SK-N-DZ (cell line): ENCODE measurements at regions not wholly inside any gene's neighbourhood (a gene's known extent, or its start where the extent isn't known, plus 50 kb on each side); places are given as distances from the start of the nearest gene placed in this dataset.
A peak's percentile ranks its signal among the peaks of the same experiment; 100 is the strongest.
"Not testable (repeated sequence)": the region's sequence is repeated elsewhere in the genome, so short reads cannot be mapped to it uniquely, and the experiment has no call there.

Experiments used
- DNase-seq: peaks from one replicate; pipeline ENCODE4 v3.0.0-alpha.2; 2015; ENCODE audit warnings: low spot score

DNA sequence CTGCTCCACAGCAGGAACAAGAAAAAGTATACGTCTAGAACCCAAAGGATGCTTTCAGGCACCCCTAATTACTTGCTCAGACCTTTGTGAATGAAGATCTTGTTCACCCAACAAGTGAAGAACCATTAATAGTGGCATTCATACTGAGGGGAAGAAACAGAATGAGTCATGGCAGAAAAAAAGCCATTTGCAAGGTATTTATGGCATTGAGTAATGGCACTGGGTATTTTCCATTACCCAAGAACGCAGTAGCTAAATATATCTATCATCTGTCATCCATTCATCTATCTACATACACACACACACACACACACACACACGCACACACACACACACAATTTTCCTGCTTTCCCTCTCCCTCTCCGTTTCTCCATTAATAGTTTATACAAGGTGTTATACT is 56.4 kb upstream of the XIRP2 start:
- DNase-seq = no peak

DNA sequence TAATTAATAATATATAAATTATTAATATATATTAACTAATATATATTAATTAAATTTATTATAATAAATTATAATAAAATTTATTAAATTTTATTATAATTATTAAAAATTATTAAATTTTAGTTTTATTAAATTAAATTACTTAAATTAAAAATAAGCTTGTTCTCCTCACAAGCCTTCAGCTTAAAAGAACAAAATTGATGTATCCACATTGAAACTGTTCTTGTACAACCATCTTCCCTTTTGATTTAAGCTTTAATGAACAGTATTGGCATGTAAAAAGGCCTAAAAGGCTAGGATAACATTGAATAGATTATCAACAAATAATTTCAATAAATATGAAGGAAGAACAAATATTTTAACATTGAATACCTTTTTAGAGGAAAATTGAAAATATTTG is 62.4 kb upstream of the XIRP2 start:
- no peak for DNase-seq

DNA sequence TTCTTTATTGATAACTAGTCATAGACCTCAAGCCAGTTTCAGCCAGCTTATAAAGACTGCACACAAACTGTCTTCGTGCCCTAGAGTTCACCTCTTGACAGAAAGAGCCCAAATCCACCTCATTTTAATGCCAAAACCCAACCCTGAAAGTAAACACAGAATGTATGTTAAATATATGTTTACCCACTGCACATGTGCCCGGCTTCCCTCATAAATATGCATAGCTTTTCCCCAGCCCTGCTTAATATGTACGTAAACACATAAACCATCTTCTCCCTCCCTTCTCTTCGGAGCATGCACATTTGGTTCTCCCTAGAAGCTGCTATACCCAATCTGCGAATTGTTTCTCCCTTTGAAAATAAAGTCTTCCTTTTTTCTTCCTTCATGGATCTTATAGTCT is 73.9 kb upstream of the XIRP2 start:
- no peak for DNase-seq

DNA sequence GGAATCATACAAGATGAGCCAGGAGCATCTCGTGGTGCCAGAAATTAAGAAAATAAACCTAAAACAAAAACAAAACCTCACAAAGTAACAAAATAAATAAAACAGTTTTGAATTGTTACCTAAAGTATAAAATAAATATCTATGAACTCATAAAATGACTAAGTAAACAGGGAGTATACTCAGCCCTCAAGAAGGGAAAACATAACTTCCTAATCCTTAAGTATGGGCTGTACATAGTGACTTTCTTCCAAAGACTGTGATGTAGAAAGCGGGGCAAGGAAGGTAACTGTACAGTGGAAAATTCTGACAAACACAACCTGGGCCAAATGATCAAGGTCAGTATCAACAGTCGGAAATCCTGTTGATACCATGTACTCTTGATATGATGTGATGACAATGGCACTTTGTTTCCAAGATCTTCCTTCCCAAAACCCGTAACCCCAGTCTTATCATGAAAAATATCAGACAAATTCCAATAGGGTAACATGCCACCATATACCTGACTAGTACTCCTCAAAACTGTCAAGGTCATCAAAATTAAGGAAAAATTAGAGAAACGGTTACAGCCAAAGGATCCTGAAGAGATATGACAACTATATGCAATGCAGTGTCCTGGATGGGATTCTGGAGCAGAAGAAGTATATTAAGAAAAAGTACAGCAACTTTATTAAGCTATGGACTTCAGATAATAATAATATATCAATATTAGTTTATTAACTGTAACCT is 76.0 kb upstream of the XIRP2 start:
- DNase-seq = no peak

DNA sequence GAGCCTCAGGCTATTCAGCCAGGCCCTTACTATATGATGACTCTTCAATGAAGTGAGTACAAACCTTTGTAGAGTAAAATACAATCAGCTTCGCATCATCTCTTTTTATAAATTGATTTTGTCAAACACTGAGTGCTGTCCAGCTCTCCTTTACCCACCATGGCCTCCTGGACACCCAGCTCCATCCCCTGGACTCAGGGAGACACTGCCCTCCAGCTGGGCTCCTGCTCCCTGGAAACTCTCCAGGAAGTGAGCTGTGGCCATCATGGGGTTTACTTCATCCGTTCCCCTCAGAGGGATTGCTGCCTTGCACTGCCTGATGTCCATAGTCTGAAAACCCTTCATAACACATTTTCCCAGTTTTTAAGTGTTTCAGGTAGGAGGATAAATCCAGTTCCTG is 82.5 kb upstream of the XIRP2 start:
- DNase-seq = no peak

DNA sequence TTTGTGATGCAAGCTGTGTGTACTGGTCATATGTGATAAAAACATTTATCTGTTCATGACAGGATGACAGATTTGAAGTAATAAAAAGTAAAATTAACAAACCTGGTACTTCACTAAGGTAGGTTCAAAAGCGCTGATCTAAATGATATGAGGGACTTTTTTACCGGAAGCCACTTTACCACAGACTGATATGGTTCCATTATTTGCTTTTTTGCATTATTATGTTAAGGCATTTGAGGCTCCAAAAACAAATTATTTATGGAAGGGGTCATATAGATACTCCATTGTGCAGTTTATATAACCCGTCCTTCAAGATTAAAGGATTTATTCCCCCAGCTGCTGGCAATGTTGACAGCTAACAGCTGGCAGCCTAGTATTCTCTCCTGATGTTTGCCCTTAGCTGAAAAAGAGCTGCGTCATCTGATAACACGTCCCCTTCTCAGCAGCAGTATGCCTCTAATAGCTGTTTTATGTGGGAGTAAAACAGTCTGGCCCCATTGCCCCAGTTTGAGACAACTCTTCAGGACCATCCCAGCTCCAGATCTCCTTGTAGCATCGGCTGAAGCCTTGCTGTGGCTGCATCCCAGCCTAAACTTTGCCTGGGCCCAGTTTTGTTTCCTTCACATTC is 84.8 kb upstream of the XIRP2 start:
- DNase-seq = no peak

DNA sequence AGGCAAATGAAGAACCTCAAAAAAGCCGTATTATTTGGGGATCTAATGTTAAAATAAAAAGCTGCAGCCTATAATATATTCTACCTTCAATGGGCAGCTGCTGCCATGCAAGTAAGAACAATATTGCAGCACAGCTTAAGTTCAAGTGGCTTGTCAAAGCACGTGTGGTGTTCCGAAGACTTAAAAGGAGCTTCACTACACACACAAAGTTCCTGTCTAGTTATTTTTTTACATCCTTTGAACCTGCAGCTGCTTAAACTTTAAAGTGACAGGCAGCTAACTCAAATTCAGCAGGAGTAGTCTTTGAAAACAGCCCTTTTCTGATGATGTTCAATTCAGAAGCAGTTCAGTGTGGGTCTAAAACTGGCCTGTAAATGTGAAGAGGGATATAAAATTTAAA is 85.8 kb upstream of the XIRP2 start:
- DNase-seq = no peak

DNA sequence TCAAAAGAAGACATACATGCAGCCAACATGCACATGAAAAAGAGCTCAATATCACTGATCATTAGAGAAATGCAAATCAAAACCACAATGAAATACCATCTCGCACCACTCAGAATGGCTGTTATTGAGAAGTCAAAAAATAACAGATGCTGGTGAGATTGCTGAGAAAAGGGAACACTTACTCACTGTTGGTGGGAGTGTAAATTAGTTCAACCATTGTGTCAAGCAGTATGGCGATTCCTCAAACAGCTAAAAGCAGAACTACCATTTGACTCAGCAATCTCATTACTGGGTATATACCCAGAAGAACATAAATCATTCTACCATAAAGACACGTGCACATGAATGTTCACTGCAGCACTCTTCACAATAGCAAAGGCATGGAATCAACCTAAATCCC is 95.5 kb upstream of the XIRP2 start:
- no peak for DNase-seq

DNA sequence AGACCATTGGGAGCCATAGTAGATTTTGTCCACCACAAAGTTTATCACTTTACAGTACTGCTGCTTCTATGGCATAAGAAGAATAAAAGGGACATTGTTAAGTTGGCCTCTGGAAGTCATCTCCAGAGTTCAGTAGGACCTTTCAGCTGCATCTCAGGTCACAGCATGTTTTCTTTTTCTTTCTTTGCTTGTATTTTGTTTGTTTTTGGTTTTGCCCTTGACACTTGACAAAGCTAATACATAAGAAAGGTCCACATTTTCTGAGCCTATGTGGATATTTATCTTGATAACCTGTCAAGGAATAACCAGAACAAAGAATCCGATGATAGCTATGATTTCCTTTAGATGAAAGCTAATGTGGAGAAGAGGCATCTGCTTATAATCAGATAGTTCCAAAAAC is 101.6 kb upstream of the XIRP2 start:
- DNase-seq = no peak

DNA sequence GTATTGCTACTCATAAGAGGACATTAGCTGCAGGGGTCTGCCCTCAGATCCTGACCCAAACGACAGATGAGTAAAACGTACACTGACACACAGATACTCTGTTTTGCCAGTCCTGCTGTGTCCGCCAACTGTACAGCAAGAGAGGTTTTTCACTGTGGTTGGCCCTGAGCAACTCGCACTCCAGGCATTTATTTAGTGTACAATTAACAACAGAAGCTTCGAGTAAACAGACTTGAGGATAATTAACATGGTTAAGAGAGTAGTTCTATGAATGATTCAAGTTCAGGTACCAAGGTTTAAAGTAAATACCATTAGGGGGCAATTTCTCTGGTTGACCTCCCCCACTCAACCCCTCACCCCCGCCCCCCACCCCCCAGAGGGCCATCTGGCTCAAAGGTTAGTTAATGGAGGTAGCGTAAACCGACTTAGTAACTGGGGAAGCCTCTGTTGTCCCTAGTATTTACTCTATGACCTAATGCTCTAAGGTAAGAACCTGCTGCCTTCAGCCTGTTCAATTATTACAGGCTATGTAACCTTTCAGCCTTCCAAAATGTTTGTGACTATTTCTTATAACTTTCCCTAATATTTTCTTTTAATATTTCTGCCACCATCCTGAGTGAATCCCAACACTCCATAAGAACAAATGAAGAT is 103.9 kb upstream of the XIRP2 start:
- DNase-seq = no peak

DNA sequence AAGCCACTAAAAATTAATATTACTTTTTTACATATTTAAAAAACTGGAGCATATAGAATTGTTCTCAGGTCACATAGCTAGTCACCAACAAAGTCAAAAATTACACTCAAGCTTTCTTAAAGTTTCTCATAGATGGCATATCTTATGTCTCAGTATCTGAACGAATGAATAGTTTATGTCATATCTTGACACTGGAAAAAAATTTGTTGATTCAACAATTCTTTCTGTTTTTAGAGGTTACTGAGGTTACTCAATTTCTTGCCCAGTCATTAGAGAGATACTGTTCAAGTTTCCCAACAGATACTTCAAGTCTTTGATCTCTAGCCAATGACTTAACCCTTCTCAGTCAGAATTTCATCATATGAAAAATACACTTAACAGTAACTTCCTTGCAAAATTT is 113.1 kb upstream of the XIRP2 start:
- no peak for DNase-seq

DNA sequence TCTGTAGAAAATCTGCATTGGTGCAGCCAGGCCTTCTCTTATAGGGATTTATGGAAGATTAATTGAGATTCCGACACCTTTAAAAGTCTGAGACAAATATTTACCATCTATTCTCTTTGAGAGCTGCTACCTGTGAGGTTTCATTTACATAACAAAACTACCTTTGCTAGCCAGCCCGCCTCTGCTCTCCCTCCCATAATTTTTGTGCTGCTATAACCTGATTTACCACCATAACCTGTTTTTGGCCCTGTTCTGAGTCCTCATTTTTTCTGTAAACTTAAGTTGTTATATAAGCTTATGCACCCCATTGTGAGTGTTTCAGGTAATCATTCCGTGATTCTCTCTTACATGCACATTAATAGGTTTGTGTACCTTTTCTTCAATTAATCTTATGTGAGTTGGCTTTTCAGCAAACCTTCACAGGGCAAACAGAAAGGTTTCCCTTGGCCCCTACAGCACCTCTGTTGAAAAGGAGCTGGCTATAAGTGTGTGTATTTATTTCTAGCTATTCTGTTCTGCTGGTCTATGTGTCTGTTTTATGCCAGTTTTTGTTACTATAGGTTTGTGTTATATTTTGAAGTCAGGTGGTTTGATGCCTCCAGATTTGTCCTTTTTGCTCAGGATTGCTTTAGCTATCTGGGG is 114.9 kb upstream of the XIRP2 start:
- no peak for DNase-seq

DNA sequence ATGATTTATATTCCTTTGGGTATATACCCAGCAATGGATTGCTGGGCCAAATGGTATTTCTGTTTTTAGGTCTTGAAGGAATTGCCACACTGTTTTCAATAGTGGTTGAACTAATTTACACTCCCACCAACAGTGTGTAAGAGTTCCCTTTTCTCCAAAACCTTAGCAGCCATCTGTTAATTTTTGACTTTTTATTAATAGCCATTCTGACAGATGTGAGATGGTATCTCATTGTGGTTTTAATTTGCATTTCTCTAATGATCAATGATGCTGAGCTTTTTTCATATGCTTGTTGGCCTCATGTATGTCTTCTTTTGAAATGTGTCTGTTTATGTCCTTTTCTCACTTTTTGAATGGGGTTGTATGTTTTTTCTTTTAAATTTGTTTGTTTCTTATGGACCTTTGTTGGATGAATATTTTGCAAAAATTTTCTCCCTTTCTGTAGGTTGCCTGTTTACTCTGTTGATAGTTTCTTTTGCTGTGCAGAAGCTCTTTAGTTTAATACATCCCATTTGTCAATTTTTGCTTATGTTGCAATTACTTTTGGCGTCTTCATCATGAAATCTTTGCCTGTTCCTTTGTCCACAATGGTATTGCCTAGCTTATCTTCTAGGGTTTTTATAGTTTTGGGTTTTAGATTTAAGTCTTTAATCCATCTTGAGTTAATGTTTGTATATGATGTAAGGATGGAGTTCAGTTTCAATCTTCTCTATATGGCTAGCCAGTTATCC is 119.7 kb upstream of the XIRP2 start:
- DNase-seq = no peak

DNA sequence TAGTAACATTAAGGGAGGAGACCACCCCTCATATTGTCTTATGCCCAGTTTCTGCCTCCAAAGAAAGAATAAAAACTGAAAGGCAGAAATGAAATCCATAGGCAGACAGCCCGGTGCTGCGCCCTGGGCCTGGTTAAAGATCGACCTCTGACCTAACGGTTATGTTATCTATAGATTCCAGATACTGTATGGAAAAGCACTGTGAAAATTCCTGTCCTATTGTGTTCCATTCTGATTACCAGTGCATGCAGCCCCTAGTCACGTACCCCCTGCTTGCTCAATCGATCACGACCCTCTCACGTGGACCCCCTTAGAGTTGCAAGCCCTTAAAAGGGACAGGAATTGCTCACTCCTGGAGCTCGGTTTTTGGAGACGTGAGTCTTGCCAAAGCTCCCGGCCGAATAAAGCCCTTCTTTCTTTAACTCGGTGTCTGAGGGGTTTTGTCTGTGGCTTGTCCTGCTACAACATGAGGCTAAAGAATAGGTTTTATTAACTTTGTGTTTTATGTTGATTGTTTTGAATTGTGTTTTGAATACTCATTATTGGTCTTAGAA is 121.4 kb upstream of the XIRP2 start:
- not testable (repeated sequence) for DNase-seq

DNA sequence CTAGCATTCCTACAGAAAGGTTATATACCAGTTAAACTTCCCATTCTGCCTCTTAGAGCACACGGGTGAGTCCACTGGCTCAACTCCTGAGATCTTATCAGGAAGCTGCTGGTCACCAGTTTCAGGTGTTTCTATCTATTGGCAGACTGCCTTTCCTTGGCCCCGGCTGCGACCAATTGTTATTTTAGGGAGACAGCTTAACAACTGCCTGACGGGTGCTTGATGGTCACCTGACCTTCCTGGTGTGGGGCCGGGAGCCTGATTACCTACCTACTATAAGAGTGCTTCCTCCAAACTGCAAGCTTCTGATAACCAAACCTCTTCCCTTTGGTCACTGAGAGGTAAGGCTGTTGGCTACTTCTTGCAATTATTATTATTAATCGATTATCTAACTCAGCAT is 122.1 kb upstream of the XIRP2 start:
- no peak for DNase-seq

DNA sequence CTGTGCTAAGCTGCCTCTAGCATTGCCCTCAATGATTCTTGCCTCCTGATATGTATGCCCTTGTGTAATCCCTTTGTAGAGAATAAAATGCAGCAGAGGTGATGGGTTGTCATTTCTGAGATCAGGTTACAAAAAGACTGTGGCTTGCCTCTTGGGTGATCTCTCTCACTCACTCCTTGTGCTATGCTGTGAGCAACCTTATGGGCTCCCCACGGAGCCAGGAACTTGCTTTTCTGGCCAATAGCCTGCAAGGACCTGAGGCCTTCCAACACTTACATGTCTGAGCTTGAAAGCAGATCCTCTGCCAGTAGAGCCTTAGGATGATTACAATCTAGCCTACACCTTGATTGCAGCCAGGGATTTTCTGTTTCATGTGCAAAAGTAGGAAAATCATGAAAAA is 123.1 kb upstream of the XIRP2 start:
- DNase-seq = peak; percentile 2

DNA sequence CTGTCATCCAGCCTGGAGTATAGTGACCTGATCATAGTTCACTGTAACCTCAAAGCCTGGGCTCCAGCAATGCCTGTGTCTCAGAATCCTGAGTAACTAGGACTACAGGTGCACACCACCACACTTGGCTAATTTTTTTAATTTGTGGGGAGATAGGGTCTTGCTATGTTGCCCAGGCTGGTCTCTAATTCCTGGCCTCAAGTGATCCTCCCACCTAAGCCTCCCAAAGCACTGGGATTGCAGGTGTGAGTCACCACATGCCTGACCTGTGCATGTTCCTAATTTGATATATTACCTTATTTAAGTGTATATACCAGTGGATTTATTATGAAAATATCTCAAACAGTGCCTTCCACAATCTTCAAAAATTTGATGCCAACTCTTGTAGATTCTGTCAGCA is 123.6 kb upstream of the XIRP2 start:
- DNase-seq = no peak

DNA sequence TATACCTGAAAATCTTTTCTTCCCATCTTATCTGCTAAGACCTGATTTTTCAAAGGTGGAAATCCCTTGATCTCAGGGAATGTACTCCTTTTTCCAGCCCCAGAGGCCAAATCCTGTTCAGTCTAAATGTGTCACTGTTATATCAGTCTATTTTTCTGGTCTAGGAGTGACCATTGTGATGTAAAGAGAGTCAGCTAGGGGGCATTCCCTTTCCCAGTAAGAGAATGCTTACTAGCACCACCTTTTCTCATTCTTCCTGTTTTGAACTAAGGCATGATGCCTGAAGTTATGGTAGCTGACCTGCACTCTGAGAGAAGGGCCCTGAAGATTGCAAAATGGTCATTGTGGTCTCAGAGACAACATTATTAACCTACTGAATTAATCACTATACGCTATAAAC is 124.1 kb upstream of the XIRP2 start:
- DNase-seq = no peak

DNA sequence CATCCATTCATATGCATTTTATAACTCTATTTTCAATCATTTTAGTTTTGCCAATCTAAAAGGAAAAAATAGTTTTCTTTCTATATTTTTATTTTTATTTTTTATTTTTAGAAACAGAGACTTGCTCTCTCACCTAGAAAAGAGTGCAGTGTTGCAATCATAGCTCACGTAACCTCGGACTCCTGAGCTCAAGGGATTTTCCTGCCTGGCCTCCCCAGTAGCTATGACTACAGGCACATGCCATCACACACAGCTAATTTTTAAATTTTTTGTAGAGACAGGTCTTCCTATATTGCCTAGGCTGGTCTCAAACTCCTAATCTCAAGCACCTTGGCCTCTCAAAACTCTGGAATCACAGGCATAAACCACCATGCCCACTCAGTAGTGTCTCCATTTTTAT is 125.5 kb upstream of the XIRP2 start:
- DNase-seq = no peak

DNA sequence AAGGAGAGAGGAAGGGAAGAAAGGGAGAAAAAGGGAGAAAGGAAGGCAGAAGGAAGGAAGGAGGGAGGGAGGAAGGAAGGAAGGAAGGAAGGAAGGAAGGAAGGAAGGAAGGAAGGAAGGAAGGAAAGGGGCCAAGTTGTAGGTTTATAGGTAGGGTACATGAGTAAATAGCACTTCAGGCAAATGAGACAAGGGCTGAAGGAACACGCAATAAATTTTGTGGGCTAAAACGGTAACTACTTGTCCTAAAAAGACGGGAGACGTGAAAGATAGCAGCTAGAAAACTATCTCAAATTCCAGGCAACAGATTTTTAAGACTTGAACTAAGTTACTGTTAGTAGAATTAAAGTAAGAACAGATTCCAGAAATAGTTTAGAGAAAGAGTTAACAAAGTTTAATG is 129.3 kb upstream of the XIRP2 start:
- DNase-seq = no peak

DNA sequence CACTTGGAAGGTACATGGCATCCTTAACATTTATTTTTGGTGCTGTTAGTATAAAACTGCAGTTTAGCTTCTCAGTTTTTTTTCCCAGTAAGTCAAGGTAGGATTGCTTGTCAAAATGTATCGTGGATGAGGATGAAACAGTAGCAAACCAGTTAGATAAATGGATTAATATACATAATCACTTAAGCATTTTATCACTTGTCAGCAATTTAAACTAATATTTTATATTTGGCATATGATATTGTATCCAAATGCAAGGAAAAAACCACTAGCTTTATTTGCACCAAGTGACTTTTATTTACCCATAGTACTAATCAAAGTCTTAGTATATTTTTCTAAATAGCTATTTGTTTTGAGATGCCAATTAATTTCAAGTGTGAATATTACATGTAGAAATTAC is 137.7 kb upstream of the XIRP2 start:
- DNase-seq = no peak

DNA sequence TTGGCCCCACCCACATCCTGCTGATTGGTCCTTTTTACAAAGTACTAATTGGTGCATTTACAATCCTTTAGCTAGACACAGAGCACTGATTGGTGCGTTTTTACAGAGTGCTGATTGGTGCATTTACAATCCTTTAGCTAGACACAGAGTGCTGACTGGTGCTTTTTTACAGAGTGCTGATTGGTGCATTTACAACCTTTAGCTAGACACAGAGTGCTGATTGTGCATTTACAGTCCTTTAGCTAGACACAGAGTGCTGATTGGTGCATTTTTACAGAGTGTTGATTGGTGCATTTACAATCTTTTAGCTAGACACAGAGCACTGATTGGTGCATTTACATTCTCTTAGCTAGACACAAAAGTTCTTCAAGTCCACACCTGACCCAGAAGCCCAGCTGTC is 144.2 kb upstream of the XIRP2 start:
- DNase-seq = not testable (repeated sequence)
